Body of pancreas (tissue), 4 donors: ENCODE measurements at regions not wholly inside any gene's neighbourhood (a gene's known extent, or its start where the extent isn't known, plus 50 kb on each side); places are given as distances from the start of the nearest gene placed in this dataset.

Experiments
- ATAC-seq: fragments of 150-250 bp; one replicate; pipeline ENCODE4 v1.9.1; 2016
- DNase-seq, 4 donors: peaks; one replicate each; pipeline ENCODE4 v3.0.0-alpha.2; 2019
- H3K27ac ChIP-seq, 4 donors: fragments of 200-600 bp; sonication (generic); 1 replicate in 3 of 4; 2 replicates in 1 of 4; pipeline versions ENCODE4 v1.5.1 to v1.6.1; 2016 to 2019; ENCODE audit warnings: mild to moderate bottlenecking in 1 of 4, mixed read lengths in 1 of 4, moderate library complexity in 1 of 4
- H3K27me3 ChIP-seq, 2 donors: fragments of 200-600 bp; sonication (generic); one replicate each; pipeline ENCODE4 v1.6.0; 2016; ENCODE audit warnings: mild to moderate bottlenecking in 1 of 2
- H3K36me3 ChIP-seq, 2 donors: fragments of 200-600 bp; sonication (generic); replicated peaks in 1 of 2; 2 replicates each; pipeline ENCODE4 v1.5.1; 2016; ENCODE audit warnings: low read depth in 2 of 2; ENCODE audit not compliant: insufficient read depth in 1 of 2
- H3K4me1 ChIP-seq: fragments of 200-600 bp; sonication (generic); one replicate; pipeline ENCODE4 v1.6.0; 2016
- H3K4me3 ChIP-seq, 2 donors: fragments of 200-600 bp; sonication (generic); 1 replicate in 1 of 2; 2 replicates in 1 of 2; pipeline ENCODE4 v1.5.1; 2016 to 2019
- H3K9me3 ChIP-seq, 3 donors: fragments of 200-600 bp; sonication (generic); 1 replicate in 2 of 3; 2 replicates in 1 of 3; pipeline ENCODE4 v1.5.1; 2016
- CTCF ChIP-seq, 7 experiments: fragments of 450-650 bp in 4 of 7; fragments of 200-600 bp in 3 of 7; sonication (generic) in 3 of 7; IDR thresholded peaks; one replicate each; pipeline ENCODE4 v1.5.1; 2016 to 2019; ENCODE audit warnings: antibody characterized with exemption in 7 of 7
- POLR2A ChIP-seq, 3 donors: fragments of 450-650 bp; IDR thresholded peaks; one replicate each; pipeline ENCODE4 v1.6.1; 2016; ENCODE audit warnings: antibody characterized with exemption in 3 of 3, mild to moderate bottlenecking in 2 of 3
- WGBS, 2 donors: methylation state at CpG; one replicate each; pipeline ENCODE4 v1.1.5; 2017; 5-methylcytosine and 5-hydroxymethylcytosine counted together
- intact Hi-C: fragments of 100-400 bp; cut with DNase I; formaldehyde crosslinking; loops from one replicate; pipeline ENCODE4 v1.15.1; 2023

- no peaks in the 10 kb centered on the region for H3K4me1 ChIP-seq
- TF ChIP-seq POLR2A (IDR thresholded peaks at IDR 0.05) (no peak), CTCF (IDR thresholded peaks at IDR 0.05) (no peak)
- H3K27ac ChIP-seq: no peak overlapping the region
- H3K9me3 ChIP-seq: no peaks in the 10 kb centered on the region
- no peaks in the 10 kb centered on the region for H3K27me3 ChIP-seq
- intact Hi-C loops: no loop called here
- no peaks in the 10 kb centered on the region for H3K36me3 ChIP-seq
- 73 to 79% methylated on average over 6 of the region's 6 CpGs for WGBS, 2 donors
- ATAC-seq (no peak), DNase-seq (no peak)
- no peak overlapping the region for H3K4me3 ChIP-seq
These were observed 571.2 kb downstream of the EDEM1 start for GRCh38 chr3:5758699-5759098.

- H3K36me3 ChIP-seq: no peaks in the 10 kb centered on the region
- intact Hi-C loops: no loop called here
- no peaks in the 10 kb centered on the region for H3K4me1 ChIP-seq
- no peak for TF ChIP-seq CTCF (IDR thresholded peaks at IDR 0.05)
- no peak for TF ChIP-seq POLR2A (IDR thresholded peaks at IDR 0.05)
- H3K27ac ChIP-seq: no peak overlapping the region
- ATAC-seq (no peak), DNase-seq (no peak)
- no peak overlapping the region for H3K4me3 ChIP-seq
- WGBS, 2 donors: 74 to 78% methylated on average over 3 of the region's 3 CpGs
- no peaks in the 10 kb centered on the region for H3K9me3 ChIP-seq
- no peaks in the 10 kb centered on the region for H3K27me3 ChIP-seq
These were observed 575.0 kb downstream of the EDEM1 start for GRCh38 chr3:5762506-5762905.

- ATAC-seq (no peak), DNase-seq (no peak)
- H3K4me1 ChIP-seq: no peaks in the 10 kb centered on the region
- no peaks in the 10 kb centered on the region for H3K9me3 ChIP-seq
- H3K27ac ChIP-seq: no peak overlapping the region
- no peak overlapping the region for H3K4me3 ChIP-seq
- no peak for TF ChIP-seq CTCF (IDR thresholded peaks at IDR 0.05)
- TF ChIP-seq POLR2A (IDR thresholded peaks at IDR 0.05): no peak
- intact Hi-C loops: no loop called here
- H3K36me3 ChIP-seq: no peaks in the 10 kb centered on the region
- H3K27me3 ChIP-seq: no peaks in the 10 kb centered on the region
- WGBS, 2 donors: 0 to 12% methylated on average over 1 of the region's 1 CpG
These were observed 579.3 kb downstream of the EDEM1 start for GRCh38 chr3:5766848-5767247.

- no peaks in the 10 kb centered on the region for H3K36me3 ChIP-seq
- H3K9me3 ChIP-seq: no peaks in the 10 kb centered on the region
- no peak for TF ChIP-seq CTCF (IDR thresholded peaks at IDR 0.05)
- no peak for TF ChIP-seq POLR2A (IDR thresholded peaks at IDR 0.05)
- DNase-seq (no peak), ATAC-seq (no peak)
- WGBS, 2 donors: 94 to 100% methylated on average over 2 of the region's 2 CpGs
- no peaks in the 10 kb centered on the region for H3K27me3 ChIP-seq
- H3K4me1 ChIP-seq: no peaks in the 10 kb centered on the region
- no peak overlapping the region for H3K4me3 ChIP-seq
- intact Hi-C loops: no loop called here
- H3K27ac ChIP-seq: no peak overlapping the region
These were observed 579.8 kb downstream of the EDEM1 start for GRCh38 chr3:5767304-5767703.

- Histone ChIP-seq H3K4me3 (no peak overlapping the region), H3K27me3 (no peaks in the 10 kb centered on the region), H3K36me3 (no peaks in the 10 kb centered on the region), H3K9me3 (no peaks in the 10 kb centered on the region), H3K27ac (no peak overlapping the region), H3K4me1 (no peaks in the 10 kb centered on the region)
- DNase-seq (no peak), ATAC-seq (no peak)
- WGBS, 2 donors: 64 to 65% methylated on average over 6 of the region's 6 CpGs
- intact Hi-C loops: no loop called here
- TF ChIP-seq CTCF (IDR thresholded peaks at IDR 0.05) (no peak), POLR2A (IDR thresholded peaks at IDR 0.05) (no peak)
These were observed 580.9 kb downstream of the EDEM1 start for GRCh38 chr3:5768281-5768945.
